B cell (primary cell): ENCODE measurements at regions not wholly inside any gene's neighbourhood (a gene's known extent, or its start where the extent isn't known, plus 50 kb on each side); places are given as distances from the start of the nearest gene placed in this dataset.

Experiments used
- ATAC-seq: fragments of 200-7000 bp; cut with Tn5 transposase; one replicate; pipeline ENCODE4 v1.10.0; 2021; ENCODE audit warnings: low read depth, mild to moderate bottlenecking, moderate number of reproducible peaks, moderate library complexity
- CTCF ChIA-PET: fragments of 350-600 bp; sonication (Branson Sonifier 250); formaldehyde crosslinking; loops from one replicate; lab custom pipeline; 2021; ENCODE audit warnings: antibody characterized with exemption, inconsistent platforms; lab: Charles Lee
- POLR2A ChIA-PET: fragments of 350-600 bp; sonication (Branson Sonifier 250); formaldehyde crosslinking; loops from one replicate; lab custom pipeline; 2021; ENCODE audit warnings: antibody characterized with exemption; lab: Charles Lee
- DNase-seq: peaks from one replicate; pipeline ENCODE4 v3.0.0; 2013
- H2AFZ ChIP-seq: 2 replicates; pipeline ENCODE4 v1.6.1; 2012; ENCODE audit warnings: mild to moderate bottlenecking, low read depth, low read length; ENCODE audit not compliant: insufficient read depth, poor library complexity, severe bottlenecking
- H3K27ac ChIP-seq, 2 donors: 1 replicate in 1 of 2; 2 replicates in 1 of 2; pipeline ENCODE4 v1.5.1; 2012 to 2013; ENCODE audit warnings: low read length in 2 of 2, mild to moderate bottlenecking in 2 of 2, moderate library complexity in 1 of 2
- H3K27me3 ChIP-seq, 4 experiments: fragments of 200-600 bp in 1 of 4; sonication (generic) in 1 of 4; replicated peaks in 1 of 4; 1 replicate in 2 of 4; 2 replicates in 2 of 4; pipeline versions ENCODE4 v1.6.1 to v1.7.0; 2013 to 2016; ENCODE audit warnings: low read length in 3 of 4, mild to moderate bottlenecking in 2 of 4, mixed read lengths in 1 of 4, moderate library complexity in 1 of 4; ENCODE audit not compliant: insufficient read depth in 4 of 4, control insufficient read depth in 3 of 4; ENCODE audit errors: control extremely low read depth in 1 of 4
- H3K36me3 ChIP-seq, 2 experiments: replicated peaks in 1 of 2; 1 replicate in 1 of 2; 2 replicates in 1 of 2; pipeline versions ENCODE4 v1.6.1 to v1.7.1; 2013; ENCODE audit warnings: low read length in 1 of 2; ENCODE audit not compliant: insufficient read depth in 2 of 2, control insufficient read depth in 1 of 2; ENCODE audit errors: control extremely low read depth in 1 of 2, extremely low read depth in 1 of 2
- H3K4me1 ChIP-seq, 2 donors: fragments of 200-600 bp in 1 of 2; sonication (generic) in 1 of 2; 1 replicate in 1 of 2; 2 replicates in 1 of 2; pipeline versions ENCODE4 v1.5.1 to v1.6.1; 2013 to 2017; ENCODE audit warnings: low read length in 2 of 2; ENCODE audit not compliant: control insufficient read depth in 2 of 2, insufficient read depth in 2 of 2
- H3K4me2 ChIP-seq: replicated peaks from 2 replicates; pipeline ENCODE3; 2012; ENCODE audit warnings: mild to moderate bottlenecking, low read depth, low read length; ENCODE audit not compliant: poor library complexity, severe bottlenecking
- H3K4me3 ChIP-seq, 5 experiments: fragments of 200-600 bp in 1 of 5; sonication (generic) in 1 of 5; 1 replicate in 3 of 5; 2 replicates in 2 of 5; pipeline versions ENCODE4 v1.5.1 to v1.7.0; 2011 to 2016; ENCODE audit warnings: low read length in 4 of 5, mild to moderate bottlenecking in 4 of 5, low read depth in 2 of 5, control low read depth in 1 of 5, moderate library complexity in 1 of 5; ENCODE audit not compliant: insufficient read depth in 1 of 5; ENCODE audit errors: control extremely low read depth in 1 of 5, extremely low read depth in 1 of 5
- H3K79me2 ChIP-seq: fragments of 200-600 bp; sonication (generic); one replicate; pipeline ENCODE4 v1.6.0; 2016; ENCODE audit warnings: low read length; ENCODE audit not compliant: control insufficient read depth, insufficient read depth
- H3K9ac ChIP-seq: fragments of 200-600 bp; sonication (generic); 2 replicates; pipeline ENCODE4 v1.6.1; 2017; ENCODE audit warnings: mild to moderate bottlenecking, low read length, moderate library complexity
- H3K9me3 ChIP-seq, 3 donors: one replicate each; pipeline versions ENCODE4 v1.6.1 to v1.7.1; 2013; ENCODE audit warnings: low read length in 2 of 3; ENCODE audit not compliant: control insufficient read depth in 2 of 3, insufficient read depth in 1 of 3; ENCODE audit errors: control extremely low read depth in 1 of 3
- H4K20me1 ChIP-seq: 2 replicates; pipeline ENCODE4 v1.6.0; 2012; ENCODE audit warnings: mild to moderate bottlenecking, low read length; ENCODE audit not compliant: insufficient read depth, control insufficient read depth, poor library complexity, severe bottlenecking
- H3K27ac Mint-ChIP-seq: one replicate; pipeline ENCODE4 v1.8.0; 2021; ENCODE audit warnings: mixed read lengths
- H3K27me3 Mint-ChIP-seq: one replicate; pipeline ENCODE4 v1.8.0; 2021; ENCODE audit warnings: mixed read lengths
- H3K4me1 Mint-ChIP-seq: one replicate; pipeline ENCODE4 v1.8.0; 2021; ENCODE audit warnings: mixed read lengths
- H3K4me3 Mint-ChIP-seq: one replicate; pipeline ENCODE4 v1.8.0; 2021; ENCODE audit warnings: mixed read lengths
- H3K9me3 Mint-ChIP-seq: one replicate; pipeline ENCODE4 v1.8.0; 2022; ENCODE audit warnings: mixed read lengths; ENCODE audit not compliant: insufficient read depth
- EZH2 ChIP-seq: IDR thresholded peaks from 2 replicates; pipeline ENCODE4 v1.6.1; 2012; ENCODE audit warnings: borderline replicate concordance, low read depth, mild to moderate bottlenecking, moderate library complexity, low read length; ENCODE audit not compliant: insufficient read depth, poor library complexity, severe bottlenecking
- WGBS: methylation state at CpG from one replicate; pipeline ENCODE4 v1.1.5; 2013; ENCODE audit warnings: missing lambda C conversion rate; ENCODE audit not compliant: insufficient coverage; 5-methylcytosine and 5-hydroxymethylcytosine counted together
- intact Hi-C: fragments of 100-400 bp; cut with micrococcal nuclease; formaldehyde crosslinking; loops from one replicate; pipeline ENCODE4 v1.10.0; 2022
- TF ChIP-seq, protein P1 (sequence below): fragments of 200-600 bp; IDR thresholded peaks from one replicate; pipeline ENCODE4 v1.8.0; 2022; ENCODE audit warnings: antibody characterized with exemption, mild to moderate bottlenecking

DNA sequence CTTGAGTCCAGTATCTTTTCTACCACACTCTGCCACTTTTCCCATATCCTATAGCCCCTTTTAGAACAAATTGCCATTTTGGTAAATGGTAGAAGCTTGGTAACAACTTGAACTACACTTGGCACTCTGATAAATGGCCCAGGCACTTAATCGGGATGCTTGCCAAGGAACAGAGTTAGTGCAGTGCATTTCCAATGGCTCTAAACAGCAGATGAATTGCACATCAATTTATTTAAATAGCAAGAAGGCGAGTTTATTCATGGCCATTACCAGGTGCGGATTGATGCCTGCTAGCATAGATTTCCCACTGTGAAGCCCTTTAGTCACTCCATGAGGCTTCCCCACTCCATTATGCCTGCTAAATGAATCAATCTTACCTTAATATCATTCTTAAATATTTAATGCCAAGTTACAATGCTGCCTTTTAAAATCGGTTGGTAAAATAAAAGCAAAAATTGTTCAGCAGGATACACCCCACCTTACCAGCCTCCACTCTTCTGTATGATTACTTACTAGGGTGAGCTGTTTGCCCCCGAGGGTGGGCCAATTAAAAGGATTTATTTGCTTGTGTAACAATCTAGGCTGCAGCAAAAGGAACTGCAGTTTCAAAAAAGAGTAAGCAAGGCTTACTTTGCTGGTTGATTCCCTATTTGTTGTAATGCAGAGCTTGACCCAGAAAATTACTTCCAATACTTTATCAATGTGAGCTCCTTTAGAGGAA is 136.0 kb upstream of the ARHGAP42 start:
- Histone ChIP-seq H3K27me3 (peaks cover 0 to 3% (median 0%) of the 10 kb centered on the region in 4 experiments), H3K4me1 (no peaks in the 10 kb centered on the region), H3K9ac (no peak overlapping the region), H3K4me3 (no peak overlapping the region), H2AFZ (no peak overlapping the region), H3K36me3 (no peaks in the 10 kb centered on the region), H3K27ac (no peak overlapping the region), H3K79me2 (no peaks in the 10 kb centered on the region), H3K9me3 (no peaks in the 10 kb centered on the region), H3K4me2 (no peak overlapping the region), H4K20me1 (no peaks in the 10 kb centered on the region)
- H3K9me3 Mint-ChIP-seq, result no peaks in the 10 kb centered on the region
- ChIA-PET POLR2A (no interaction called here), CTCF (no interaction called here)
- no peak overlapping the region for H3K27ac Mint-ChIP-seq
- DNase-seq, result no peak
- ATAC-seq, result no peak
- H3K27me3 Mint-ChIP-seq, result peaks cover 16% of the 10 kb centered on the region
- 91% methylated on average over 3 of the region's 5 CpGs for WGBS
- no peaks in the 10 kb centered on the region for H3K4me1 Mint-ChIP-seq
- no peak overlapping the region for H3K4me3 Mint-ChIP-seq
- intact Hi-C loops, result no loop called here
- no peak for TF ChIP-seq EZH2
- TF ChIP-seq, protein P1, sequence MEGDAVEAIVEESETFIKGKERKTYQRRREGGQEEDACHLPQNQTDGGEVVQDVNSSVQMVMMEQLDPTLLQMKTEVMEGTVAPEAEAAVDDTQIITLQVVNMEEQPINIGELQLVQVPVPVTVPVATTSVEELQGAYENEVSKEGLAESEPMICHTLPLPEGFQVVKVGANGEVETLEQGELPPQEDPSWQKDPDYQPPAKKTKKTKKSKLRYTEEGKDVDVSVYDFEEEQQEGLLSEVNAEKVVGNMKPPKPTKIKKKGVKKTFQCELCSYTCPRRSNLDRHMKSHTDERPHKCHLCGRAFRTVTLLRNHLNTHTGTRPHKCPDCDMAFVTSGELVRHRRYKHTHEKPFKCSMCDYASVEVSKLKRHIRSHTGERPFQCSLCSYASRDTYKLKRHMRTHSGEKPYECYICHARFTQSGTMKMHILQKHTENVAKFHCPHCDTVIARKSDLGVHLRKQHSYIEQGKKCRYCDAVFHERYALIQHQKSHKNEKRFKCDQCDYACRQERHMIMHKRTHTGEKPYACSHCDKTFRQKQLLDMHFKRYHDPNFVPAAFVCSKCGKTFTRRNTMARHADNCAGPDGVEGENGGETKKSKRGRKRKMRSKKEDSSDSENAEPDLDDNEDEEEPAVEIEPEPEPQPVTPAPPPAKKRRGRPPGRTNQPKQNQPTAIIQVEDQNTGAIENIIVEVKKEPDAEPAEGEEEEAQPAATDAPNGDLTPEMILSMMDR, result no peak

DNA sequence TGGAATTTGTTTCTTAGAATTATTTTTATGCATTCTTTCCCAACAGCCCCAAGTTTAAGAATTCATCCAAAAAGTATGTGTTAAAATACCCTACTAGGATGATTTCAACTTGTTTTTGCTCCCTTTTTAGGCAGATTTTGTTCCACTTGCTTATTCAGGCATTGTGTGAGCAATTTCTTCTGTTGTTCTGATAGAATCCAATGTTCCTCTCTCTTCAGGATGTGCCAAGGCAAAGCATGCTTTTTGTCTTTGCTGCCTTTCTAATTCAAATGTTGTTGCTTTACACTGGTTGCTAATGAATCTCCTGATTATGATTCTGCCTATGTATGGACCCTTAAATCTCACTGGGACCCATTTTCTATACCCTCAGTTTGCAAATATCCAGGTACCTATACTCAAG is 131.2 kb upstream of the ARHGAP42 start:
- no peak overlapping the region for H3K9ac ChIP-seq
- H3K4me1 ChIP-seq, result no peaks in the 10 kb centered on the region
- TF ChIP-seq, protein P1, result no peak
- no peak for TF ChIP-seq EZH2
- no peak overlapping the region for H3K27ac Mint-ChIP-seq
- no peaks in the 10 kb centered on the region for H3K4me1 Mint-ChIP-seq
- DNase-seq, result no peak
- no peaks in the 10 kb centered on the region for H3K79me2 ChIP-seq
- H3K4me3 Mint-ChIP-seq, result no peak overlapping the region
- intact Hi-C loops, result no loop called here
- no peaks in the 10 kb centered on the region for H3K9me3 ChIP-seq
- ChIA-PET CTCF (no interaction called here), POLR2A (no interaction called here)
- no peak overlapping the region for H2AFZ ChIP-seq
- ATAC-seq, result no peak
- peaks cover 14% of the 10 kb centered on the region for H3K27me3 Mint-ChIP-seq
- no peak overlapping the region for H3K4me3 ChIP-seq
- H3K36me3 ChIP-seq, result no peaks in the 10 kb centered on the region
- peaks cover 0 to 3% (median 0%) of the 10 kb centered on the region in 4 experiments for H3K27me3 ChIP-seq
- no peaks in the 10 kb centered on the region for H4K20me1 ChIP-seq
- H3K4me2 ChIP-seq, result no peak overlapping the region
- H3K9me3 Mint-ChIP-seq, result no peaks in the 10 kb centered on the region
- no peak overlapping the region for H3K27ac ChIP-seq
